HG03064 (cell line): ENCODE measurements at regions not wholly inside any gene's neighbourhood (a gene's known extent, or its start where the extent isn't known, plus 50 kb on each side); places are given as distances from the start of the nearest gene placed in this dataset.

Experiments used
- ATAC-seq: cut with Tn5 transposase; IDR thresholded peaks from one replicate; pipeline ENCODE4 v1.9.1; 2021; ENCODE audit warnings: low read depth; ENCODE audit not compliant: unreplicated experiment

- no peak for ATAC-seq
These were observed 54.8 kb upstream of the ATP2C1 start for GRCh38 chr3:130838898-130839600.

DNA sequence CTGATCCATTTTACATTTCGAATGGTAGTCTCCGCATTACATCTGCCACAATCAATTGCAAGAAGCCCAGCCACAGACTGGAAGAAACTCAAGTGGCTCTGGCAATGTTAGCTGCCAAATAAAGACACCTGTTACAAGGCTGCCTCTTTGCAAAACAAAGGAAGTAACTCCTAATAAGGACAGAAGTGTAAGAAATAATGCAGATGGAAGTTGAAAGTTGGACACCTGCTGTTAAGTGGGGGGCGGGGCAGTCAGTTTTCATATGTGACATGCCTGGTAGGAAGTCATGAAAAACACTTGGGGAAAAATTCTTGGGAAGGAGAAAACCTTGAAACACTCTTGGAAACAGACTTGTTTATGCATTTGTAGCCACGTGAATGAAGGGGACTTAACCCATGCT, 54.1 kb upstream of the ATP2C1 start:
- ATAC-seq: peak; percentile 84

DNA sequence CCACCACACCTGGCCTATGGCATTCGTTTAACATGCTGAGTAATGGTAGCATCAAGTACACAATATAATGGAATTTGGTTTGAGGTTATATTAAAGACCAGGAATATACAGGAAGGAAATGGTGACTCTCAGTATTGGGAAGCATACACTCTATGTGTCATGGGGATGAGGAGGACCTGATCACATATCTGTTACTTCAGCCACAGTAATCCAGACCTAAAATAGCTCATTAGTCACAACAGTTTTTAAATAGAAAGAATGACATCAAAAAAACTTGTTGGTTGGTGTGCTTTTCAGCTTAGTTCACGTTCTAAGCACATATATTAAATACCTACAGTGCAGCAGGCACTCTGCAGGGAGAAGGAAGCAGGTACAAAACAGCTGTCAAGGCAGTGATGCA, 52.5 kb upstream of the ATP2C1 start:
- no peak for ATAC-seq

DNA sequence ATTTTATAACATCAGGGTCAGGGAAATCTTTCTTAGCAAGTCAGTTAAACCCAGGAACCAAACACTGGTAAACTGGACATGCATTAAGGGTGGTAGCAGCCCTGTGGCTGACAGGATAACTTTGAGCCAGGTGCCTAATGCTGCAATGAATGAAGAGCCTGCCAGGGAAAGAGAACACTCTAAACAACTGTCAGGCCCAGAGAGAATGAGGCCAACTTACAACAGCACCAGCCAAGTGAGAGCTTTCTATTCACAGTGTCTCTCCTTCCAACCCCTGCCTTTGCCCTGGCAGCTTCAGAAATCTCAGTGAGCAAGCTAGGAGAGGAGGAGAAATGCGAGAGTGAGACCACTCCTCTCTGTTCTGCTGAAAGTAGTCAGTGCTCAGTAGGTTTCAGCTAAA, 50.4 kb upstream of the ATP2C1 start:
- no peak for ATAC-seq
